Vagina (tissue), 2 donors: ENCODE measurements at regions not wholly inside any gene's neighbourhood (a gene's known extent, or its start where the extent isn't known, plus 50 kb on each side); places are given as distances from the start of the nearest gene placed in this dataset.

Experiments used
- DNase-seq, 2 donors: peaks; one replicate each; pipeline ENCODE4 v3.0.0-alpha.2; 2017; ENCODE audit errors: extremely low spot score in 2 of 2
- H3K27ac ChIP-seq: fragments of 200-600 bp; sonication (generic); one replicate; pipeline ENCODE4 v1.5.1; 2019
- H3K27me3 ChIP-seq: fragments of 200-600 bp; sonication (generic); one replicate; pipeline ENCODE4 v1.5.1; 2019
- H3K36me3 ChIP-seq, 2 donors: fragments of 200-600 bp; sonication (generic); one replicate each; pipeline ENCODE4 v1.5.1; 2017 to 2019
- H3K4me1 ChIP-seq: fragments of 200-600 bp; sonication (generic); one replicate; pipeline ENCODE4 v1.5.1; 2019
- H3K4me3 ChIP-seq, 2 donors: fragments of 200-600 bp; sonication (generic); 1 replicate in 1 of 2; 2 replicates in 1 of 2; pipeline ENCODE4 v1.5.1; 2016 to 2019
- H3K9me3 ChIP-seq: fragments of 200-600 bp; sonication (generic); one replicate; pipeline ENCODE4 v1.5.1; 2019
- POLR2A ChIP-seq, 2 donors: fragments of 450-650 bp; IDR thresholded peaks; one replicate each; pipeline ENCODE4 v1.6.1; 2017; ENCODE audit warnings: antibody characterized with exemption in 2 of 2, mild to moderate bottlenecking in 2 of 2, moderate library complexity in 2 of 2
- POLR2AphosphoS5 ChIP-seq, 2 donors: sonication (generic); formaldehyde crosslinking; IDR thresholded peaks; one replicate each; pipeline ENCODE4 v1.9.0; 2017; ENCODE audit warnings: antibody characterized with exemption in 2 of 2, mild to moderate bottlenecking in 2 of 2, low read depth in 1 of 2; ENCODE audit not compliant: insufficient read depth in 1 of 2
- intact Hi-C: fragments of 100-400 bp; cut with DNase I; formaldehyde crosslinking; loops from one replicate; pipeline ENCODE4 v1.15.1; 2023
- TF ChIP-seq, protein P1 (sequence below), 3 experiments: fragments of 450-650 bp in 2 of 3; fragments of 200-600 bp in 1 of 3; sonication (generic) in 1 of 3; IDR thresholded peaks; one replicate each; pipeline ENCODE4 v1.5.1; 2017 to 2019; ENCODE audit warnings: antibody characterized with exemption in 3 of 3, mild to moderate bottlenecking in 2 of 3, moderate library complexity in 2 of 3

DNA sequence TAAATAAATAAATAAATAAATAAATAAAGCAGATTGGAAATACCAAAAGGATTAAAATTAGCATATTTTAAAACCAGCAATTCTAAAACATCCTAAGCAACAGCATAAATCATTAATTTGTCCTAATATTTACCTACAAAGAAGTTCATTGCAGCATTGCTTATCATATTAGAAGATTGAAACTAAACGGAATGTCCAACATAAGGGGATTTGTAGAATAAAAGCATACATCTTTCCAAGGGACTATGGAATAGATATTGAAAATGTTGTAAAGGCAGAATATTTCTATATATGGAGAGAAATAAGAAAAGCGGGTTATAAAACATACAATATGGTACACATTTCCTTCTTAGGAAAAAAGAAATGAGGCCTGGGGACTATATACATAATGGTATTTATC lies 71.1 kb upstream of the RFC3 start:
- TF ChIP-seq, protein P1, sequence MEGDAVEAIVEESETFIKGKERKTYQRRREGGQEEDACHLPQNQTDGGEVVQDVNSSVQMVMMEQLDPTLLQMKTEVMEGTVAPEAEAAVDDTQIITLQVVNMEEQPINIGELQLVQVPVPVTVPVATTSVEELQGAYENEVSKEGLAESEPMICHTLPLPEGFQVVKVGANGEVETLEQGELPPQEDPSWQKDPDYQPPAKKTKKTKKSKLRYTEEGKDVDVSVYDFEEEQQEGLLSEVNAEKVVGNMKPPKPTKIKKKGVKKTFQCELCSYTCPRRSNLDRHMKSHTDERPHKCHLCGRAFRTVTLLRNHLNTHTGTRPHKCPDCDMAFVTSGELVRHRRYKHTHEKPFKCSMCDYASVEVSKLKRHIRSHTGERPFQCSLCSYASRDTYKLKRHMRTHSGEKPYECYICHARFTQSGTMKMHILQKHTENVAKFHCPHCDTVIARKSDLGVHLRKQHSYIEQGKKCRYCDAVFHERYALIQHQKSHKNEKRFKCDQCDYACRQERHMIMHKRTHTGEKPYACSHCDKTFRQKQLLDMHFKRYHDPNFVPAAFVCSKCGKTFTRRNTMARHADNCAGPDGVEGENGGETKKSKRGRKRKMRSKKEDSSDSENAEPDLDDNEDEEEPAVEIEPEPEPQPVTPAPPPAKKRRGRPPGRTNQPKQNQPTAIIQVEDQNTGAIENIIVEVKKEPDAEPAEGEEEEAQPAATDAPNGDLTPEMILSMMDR (IDR thresholded peaks at IDR 0.05): no peak
- TF ChIP-seq POLR2AphosphoS5 (IDR thresholded peaks at IDR 0.05; ENCODE audit: insufficient read depth in 1 of 2, low read depth in 1 of 2) (no peak), POLR2A (IDR thresholded peaks at IDR 0.05) (no peak)
- Histone ChIP-seq H3K4me3 (no peak overlapping the region), H3K27ac (no peak overlapping the region), H3K9me3 (no peaks in the 10 kb centered on the region), H3K4me1 (peaks cover 12% of the 10 kb centered on the region), H3K27me3 (no peaks in the 10 kb centered on the region), H3K36me3 (no peaks in the 10 kb centered on the region)
- intact Hi-C loops: no loop called here
- DNase-seq: no peak

DNA sequence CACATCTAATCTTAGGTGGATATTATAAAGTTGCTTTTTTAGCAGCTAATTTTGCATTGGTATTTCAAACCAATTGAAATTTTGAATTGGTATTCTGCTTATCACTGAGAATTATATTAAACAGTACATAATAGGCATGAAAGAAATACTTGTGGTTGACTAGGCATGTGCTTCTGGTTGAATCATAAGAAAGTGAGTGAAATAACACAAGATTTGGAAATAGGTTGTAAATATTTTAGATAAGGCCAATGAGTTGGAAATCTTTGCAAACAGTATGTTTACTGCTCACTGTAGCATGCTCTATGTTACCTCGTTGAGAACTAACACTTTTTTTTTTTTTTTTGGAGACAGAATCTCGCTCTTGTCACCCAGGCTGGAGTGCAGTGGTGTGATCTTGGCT lies 66.8 kb upstream of the RFC3 start:
- H3K4me3 ChIP-seq: no peak overlapping the region
- no peak for DNase-seq
- intact Hi-C loops: no loop called here
- H3K36me3 ChIP-seq: no peaks in the 10 kb centered on the region
- no peak for TF ChIP-seq POLR2A (IDR thresholded peaks at IDR 0.05)
- TF ChIP-seq, protein P1 (IDR thresholded peaks at IDR 0.05): no peak
- no peak for TF ChIP-seq POLR2AphosphoS5 (IDR thresholded peaks at IDR 0.05; ENCODE audit: insufficient read depth in 1 of 2, low read depth in 1 of 2)
- H3K27me3 ChIP-seq: no peaks in the 10 kb centered on the region
- H3K27ac ChIP-seq: no peak overlapping the region
- no peaks in the 10 kb centered on the region for H3K9me3 ChIP-seq
- H3K4me1 ChIP-seq: no peaks in the 10 kb centered on the region

DNA sequence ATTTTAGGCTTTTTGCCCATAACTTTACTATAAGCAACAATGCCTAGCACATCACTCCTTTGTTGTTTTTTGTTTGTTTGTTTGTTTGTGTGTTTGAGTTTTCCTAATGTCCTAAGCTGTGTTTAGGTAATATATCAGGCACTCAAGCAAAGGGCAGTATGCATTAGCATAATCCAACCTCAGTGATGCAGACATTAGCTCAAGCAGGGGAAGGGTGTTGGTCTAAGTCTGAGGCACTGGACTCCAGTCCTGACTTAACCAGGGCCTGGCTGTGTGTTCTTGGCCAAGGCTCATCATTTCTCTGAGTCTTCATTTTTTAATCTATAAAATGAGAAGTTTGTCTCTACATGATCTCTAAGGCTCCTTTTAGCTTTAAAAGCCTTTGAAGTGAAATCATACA lies 65.9 kb upstream of the RFC3 start:
- no peaks in the 10 kb centered on the region for H3K27me3 ChIP-seq
- no peaks in the 10 kb centered on the region for H3K36me3 ChIP-seq
- intact Hi-C loops: no loop called here
- TF ChIP-seq POLR2AphosphoS5 (IDR thresholded peaks at IDR 0.05; ENCODE audit: insufficient read depth in 1 of 2, low read depth in 1 of 2) (no peak), POLR2A (IDR thresholded peaks at IDR 0.05) (no peak)
- TF ChIP-seq, protein P1 (IDR thresholded peaks at IDR 0.05): no peak
- H3K9me3 ChIP-seq: no peaks in the 10 kb centered on the region
- H3K4me3 ChIP-seq: no peak overlapping the region
- DNase-seq: no peak
- no peaks in the 10 kb centered on the region for H3K4me1 ChIP-seq
- no peak overlapping the region for H3K27ac ChIP-seq

DNA sequence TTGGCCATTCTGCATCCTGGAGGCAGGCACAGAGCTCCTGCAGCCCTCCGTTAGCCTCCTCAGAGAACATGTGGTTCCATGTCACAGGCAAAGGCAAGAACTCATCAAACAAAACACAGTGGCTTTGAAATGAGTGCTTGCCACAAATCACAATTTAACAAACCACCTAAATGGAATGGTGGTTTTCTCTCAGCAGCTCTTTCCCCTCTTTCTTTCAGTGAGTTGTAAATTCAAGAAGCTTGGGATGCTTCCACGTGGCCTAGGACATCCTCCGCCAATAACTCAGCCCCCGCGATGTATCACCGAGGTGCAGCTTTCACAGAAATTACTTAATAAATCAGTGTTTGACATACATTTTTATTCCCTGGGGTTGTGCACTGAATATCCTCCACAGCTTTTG lies 65.4 kb upstream of the RFC3 start:
- no peaks in the 10 kb centered on the region for H3K36me3 ChIP-seq
- H3K27me3 ChIP-seq: no peaks in the 10 kb centered on the region
- H3K4me1 ChIP-seq: no peaks in the 10 kb centered on the region
- H3K27ac ChIP-seq: no peak overlapping the region
- no peak for TF ChIP-seq POLR2AphosphoS5 (IDR thresholded peaks at IDR 0.05; ENCODE audit: insufficient read depth in 1 of 2, low read depth in 1 of 2)
- no peak for DNase-seq
- no peak overlapping the region for H3K4me3 ChIP-seq
- H3K9me3 ChIP-seq: no peaks in the 10 kb centered on the region
- intact Hi-C loops: no loop called here

DNA sequence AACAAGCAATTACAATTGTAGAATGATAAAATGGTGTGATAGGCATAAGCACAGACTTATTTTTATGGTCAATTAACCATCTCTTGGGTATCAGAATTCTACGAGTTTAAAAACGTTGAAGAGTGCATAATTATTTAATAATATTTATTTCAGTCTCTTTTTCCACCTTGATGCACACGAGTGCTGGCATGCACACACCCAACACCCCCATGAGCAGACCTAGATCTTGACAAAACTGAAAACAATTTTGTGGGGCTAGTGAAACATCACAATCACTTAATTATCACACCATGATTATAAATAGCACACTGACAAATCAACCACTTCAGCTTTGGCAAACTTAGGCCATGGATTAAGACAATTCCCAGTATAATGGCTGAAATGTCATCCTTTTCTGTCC lies 61.0 kb upstream of the RFC3 start:
- Histone ChIP-seq H3K27me3 (no peaks in the 10 kb centered on the region), H3K36me3 (no peaks in the 10 kb centered on the region), H3K27ac (no peak overlapping the region), H3K4me1 (no peaks in the 10 kb centered on the region), H3K9me3 (no peaks in the 10 kb centered on the region), H3K4me3 (no peak overlapping the region)
- intact Hi-C loops: no loop called here
- DNase-seq: no peak
- TF ChIP-seq, protein P1 (IDR thresholded peaks at IDR 0.05): no peak
- no peak for TF ChIP-seq POLR2AphosphoS5 (IDR thresholded peaks at IDR 0.05; ENCODE audit: insufficient read depth in 1 of 2, low read depth in 1 of 2)
- TF ChIP-seq POLR2A (IDR thresholded peaks at IDR 0.05): no peak

DNA sequence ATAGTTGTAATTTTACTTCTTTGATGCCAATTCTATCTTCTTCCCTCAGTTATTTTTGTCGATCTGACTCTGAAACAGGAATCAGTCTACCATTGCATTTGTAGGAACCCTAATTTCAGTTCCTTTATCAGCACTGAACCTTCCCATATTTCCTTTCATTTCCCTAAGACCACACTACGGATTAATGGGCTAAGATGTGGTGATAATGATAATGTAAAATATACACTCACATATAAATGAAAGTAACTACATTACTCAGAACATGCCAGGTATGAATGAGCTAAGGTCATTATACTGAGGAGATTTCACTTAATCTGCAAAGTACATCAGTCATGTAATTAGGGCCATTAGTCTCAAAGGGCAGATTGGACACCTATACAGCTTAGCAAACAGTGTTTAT lies 60.2 kb upstream of the RFC3 start:
- Histone ChIP-seq H3K27me3 (no peaks in the 10 kb centered on the region), H3K4me3 (no peak overlapping the region), H3K9me3 (no peaks in the 10 kb centered on the region), H3K27ac (no peak overlapping the region), H3K36me3 (no peaks in the 10 kb centered on the region), H3K4me1 (no peaks in the 10 kb centered on the region)
- no peak for DNase-seq
- intact Hi-C loops: no loop called here
- TF ChIP-seq POLR2AphosphoS5 (IDR thresholded peaks at IDR 0.05; ENCODE audit: insufficient read depth in 1 of 2, low read depth in 1 of 2): no peak
